ENCODE measurements at regions not wholly inside any gene's neighbourhood (a gene's known extent, or its start where the extent isn't known, plus 50 kb on each side); places are given as distances from the start of the nearest gene placed in this dataset.

GRCh38 chr7:13322126-13322525 is 634.7 kb downstream of the ARL4A start:
- TF ChIP-seq, protein P1, sequence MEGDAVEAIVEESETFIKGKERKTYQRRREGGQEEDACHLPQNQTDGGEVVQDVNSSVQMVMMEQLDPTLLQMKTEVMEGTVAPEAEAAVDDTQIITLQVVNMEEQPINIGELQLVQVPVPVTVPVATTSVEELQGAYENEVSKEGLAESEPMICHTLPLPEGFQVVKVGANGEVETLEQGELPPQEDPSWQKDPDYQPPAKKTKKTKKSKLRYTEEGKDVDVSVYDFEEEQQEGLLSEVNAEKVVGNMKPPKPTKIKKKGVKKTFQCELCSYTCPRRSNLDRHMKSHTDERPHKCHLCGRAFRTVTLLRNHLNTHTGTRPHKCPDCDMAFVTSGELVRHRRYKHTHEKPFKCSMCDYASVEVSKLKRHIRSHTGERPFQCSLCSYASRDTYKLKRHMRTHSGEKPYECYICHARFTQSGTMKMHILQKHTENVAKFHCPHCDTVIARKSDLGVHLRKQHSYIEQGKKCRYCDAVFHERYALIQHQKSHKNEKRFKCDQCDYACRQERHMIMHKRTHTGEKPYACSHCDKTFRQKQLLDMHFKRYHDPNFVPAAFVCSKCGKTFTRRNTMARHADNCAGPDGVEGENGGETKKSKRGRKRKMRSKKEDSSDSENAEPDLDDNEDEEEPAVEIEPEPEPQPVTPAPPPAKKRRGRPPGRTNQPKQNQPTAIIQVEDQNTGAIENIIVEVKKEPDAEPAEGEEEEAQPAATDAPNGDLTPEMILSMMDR (IDR thresholded peaks at IDR 0.05; ENCODE audit: low read depth, low read length, poor library complexity, severe bottlenecking): no peak
- TF ChIP-seq EZH2phosphoT487 (IDR thresholded peaks at IDR 0.05; ENCODE audit: borderline replicate concordance, low read length): no peak

All from DOHH2 (cell line).